Liver (tissue), 8 donors: ENCODE measurements at regions not wholly inside any gene's neighbourhood (a gene's known extent, or its start where the extent isn't known, plus 50 kb on each side); places are given as distances from the start of the nearest gene placed in this dataset.

Experiments
- DNase-seq: peaks from one replicate; pipeline ENCODE4 v3.0.0-alpha.2; 2017; ENCODE audit warnings: low spot score
- H3K27ac ChIP-seq, 2 donors: one replicate each; pipeline ENCODE4 v1.7.0; 2013; ENCODE audit warnings: inconsistent platforms in 2 of 2, low read length in 2 of 2, control low read depth in 1 of 2, low read depth in 1 of 2, mild to moderate bottlenecking in 1 of 2
- H3K27me3 ChIP-seq, 4 donors: one replicate each; pipeline versions ENCODE4 v1.6.1 to v1.7.0; 2013; ENCODE audit warnings: low read length in 3 of 4, inconsistent platforms in 1 of 4, mild to moderate bottlenecking in 1 of 4, moderate library complexity in 1 of 4; ENCODE audit not compliant: control insufficient read depth in 4 of 4, insufficient read depth in 4 of 4
- H3K36me3 ChIP-seq, 4 donors: one replicate each; pipeline versions ENCODE4 v1.6.1 to v1.7.0; 2013; ENCODE audit warnings: low read length in 3 of 4, mild to moderate bottlenecking in 3 of 4, low read depth in 1 of 4, moderate library complexity in 1 of 4; ENCODE audit not compliant: control insufficient read depth in 4 of 4, insufficient read depth in 3 of 4
- H3K4me1 ChIP-seq, 4 donors: one replicate each; pipeline versions ENCODE4 v1.6.1 to v1.7.0; 2013; ENCODE audit warnings: low read length in 3 of 4, mild to moderate bottlenecking in 3 of 4, moderate library complexity in 1 of 4; ENCODE audit not compliant: control insufficient read depth in 4 of 4, insufficient read depth in 4 of 4
- H3K4me3 ChIP-seq, 3 donors: one replicate each; pipeline versions ENCODE4 v1.6.1 to v1.7.0; 2013; ENCODE audit warnings: low read length in 3 of 3, control low read depth in 1 of 3, low read depth in 1 of 3, mild to moderate bottlenecking in 1 of 3
- H3K9ac ChIP-seq, 2 donors: one replicate each; pipeline ENCODE4 v1.7.0; 2013; ENCODE audit warnings: low read length in 2 of 2, mild to moderate bottlenecking in 2 of 2, moderate library complexity in 2 of 2, control low read depth in 1 of 2, low read depth in 1 of 2
- H3K9me3 ChIP-seq, 4 donors: one replicate each; pipeline versions ENCODE4 v1.6.1 to v1.7.0; 2013; ENCODE audit warnings: low read length in 3 of 4; ENCODE audit not compliant: control insufficient read depth in 4 of 4
- EGR1 ChIP-seq, 2 donors: IDR thresholded peaks; 2 replicates each; pipeline ENCODE4 v1.6.1; 2016 to 2018; ENCODE audit warnings: antibody characterized with exemption in 2 of 2, low read depth in 2 of 2
- FOXA1 ChIP-seq: IDR thresholded peaks from 2 replicates; pipeline ENCODE4 v1.6.1; 2016; ENCODE audit warnings: antibody characterized with exemption
- FOXA2 ChIP-seq: IDR thresholded peaks from 2 replicates; pipeline ENCODE4 v1.6.1; 2016; ENCODE audit warnings: antibody characterized with exemption
- GABPA ChIP-seq, 2 donors: IDR thresholded peaks in 1 of 2; conservative IDR thresholded peaks in 1 of 2; 2 replicates each; pipeline ENCODE4 v1.6.1; 2016; ENCODE audit warnings: antibody characterized with exemption in 2 of 2, mild to moderate bottlenecking in 1 of 2, moderate library complexity in 1 of 2
- HNF4A ChIP-seq, 2 donors: conservative IDR thresholded peaks; 2 replicates each; pipeline ENCODE4 v1.6.1; 2016; ENCODE audit warnings: antibody characterized with exemption in 2 of 2, mild to moderate bottlenecking in 2 of 2
- HNF4G ChIP-seq: IDR thresholded peaks from 2 replicates; pipeline ENCODE4 v1.6.1; 2016; ENCODE audit warnings: antibody characterized with exemption
- JUND ChIP-seq, 2 donors: IDR thresholded peaks; 2 replicates each; pipeline ENCODE4 v1.6.1; 2016; ENCODE audit warnings: antibody characterized with exemption in 2 of 2
- NR2F2 ChIP-seq: IDR thresholded peaks from 2 replicates; pipeline ENCODE4 v1.6.1; 2016; ENCODE audit warnings: antibody characterized with exemption
- RAD21 ChIP-seq, 2 donors: IDR thresholded peaks; 2 replicates each; pipeline ENCODE4 v1.6.1; 2016; ENCODE audit warnings: antibody characterized with exemption in 2 of 2, mild to moderate bottlenecking in 2 of 2
- RXRA ChIP-seq, 2 donors: IDR thresholded peaks; 2 replicates each; pipeline ENCODE4 v1.6.1; 2017 to 2018; ENCODE audit warnings: antibody characterized with exemption in 2 of 2, mild to moderate bottlenecking in 1 of 2
- SP1 ChIP-seq: IDR thresholded peaks from 2 replicates; pipeline ENCODE4 v1.6.1; 2018; ENCODE audit warnings: antibody characterized with exemption, mild to moderate bottlenecking
- TAF1 ChIP-seq: conservative IDR thresholded peaks from 2 replicates; pipeline ENCODE4 v1.6.1; 2016; ENCODE audit warnings: antibody characterized with exemption, mild to moderate bottlenecking
- YY1 ChIP-seq: IDR thresholded peaks from 2 replicates; pipeline ENCODE4 v1.6.1; 2016; ENCODE audit warnings: antibody characterized with exemption, mild to moderate bottlenecking
- WGBS: extraction: QIAGEN DNeasy Blood & Tissue Kit; methylation state at CpG from one replicate; pipeline ENCODE4 v1.1.7; 2013; 5-methylcytosine and 5-hydroxymethylcytosine counted together
- TF ChIP-seq, protein P1 (sequence below): IDR thresholded peaks from 2 replicates; pipeline ENCODE4 v1.6.1; 2016; ENCODE audit warnings: antibody characterized with exemption
- TF ChIP-seq, protein P2 (sequence below): IDR thresholded peaks from 2 replicates; pipeline ENCODE4 v1.6.1; 2016; ENCODE audit warnings: antibody characterized with exemption
- TF ChIP-seq, protein P3 (sequence below): IDR thresholded peaks from 2 replicates; pipeline ENCODE4 v1.6.1; 2016; ENCODE audit warnings: antibody characterized with exemption, mild to moderate bottlenecking
- TF ChIP-seq, protein P4 (sequence below): fragments of 150-350 bp; IDR thresholded peaks from 2 replicates; pipeline ENCODE4 v1.5.1; 2017; ENCODE audit warnings: improper control_type of control experiment, low read depth, low read length; ENCODE audit not compliant: missing input control
- TF ChIP-seq, protein P5 (sequence below): IDR thresholded peaks from 2 replicates; pipeline ENCODE4 v1.6.1; 2016; ENCODE audit warnings: antibody characterized with exemption
- donor health status: healthy.
- donor health status: healthy.
- donor health status: healthy.
- donor health status: healthy.
- donor health status: healthy.

DNA sequence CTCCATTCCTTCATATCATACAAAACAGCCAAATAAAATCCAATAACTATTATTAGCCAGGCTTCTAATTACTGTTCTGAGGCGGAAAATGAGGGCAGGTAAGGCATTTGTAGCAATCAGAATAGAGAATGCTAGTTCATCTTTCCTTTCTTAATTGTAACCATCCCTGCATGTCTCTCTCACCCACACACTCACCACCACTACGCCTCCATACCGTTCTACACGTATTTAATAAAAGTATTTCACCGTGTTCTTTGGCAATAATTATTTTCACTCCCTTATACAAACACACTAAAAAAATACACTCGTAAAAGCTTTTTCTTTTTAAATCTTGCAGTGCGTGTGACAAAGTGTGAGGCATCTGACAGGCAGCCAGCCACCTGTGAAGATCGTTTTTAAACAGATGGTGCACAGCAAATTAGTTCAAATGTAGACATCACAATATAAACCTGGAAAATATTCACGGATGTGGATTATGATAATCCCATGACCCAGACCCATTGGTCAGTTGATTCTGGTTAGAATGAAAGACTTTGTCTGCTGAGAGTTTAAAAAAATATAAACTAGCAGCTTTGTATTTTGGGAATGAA, 653.6 kb downstream of the REEP3 start (continued):
- TF ChIP-seq GABPA (IDR thresholded peaks at IDR 0.05 in 1 of 2, conservative IDR thresholded peaks at IDR 0.05 in 1 of 2) (no peak), TAF1 (no peak), FOXA1 (no peak), RAD21 (IDR thresholded peaks at IDR 0.05) (no peak), JUND (IDR thresholded peaks at IDR 0.05) (no peak), SP1 (no peak), NR2F2 (no peak), RXRA (IDR thresholded peaks at IDR 0.05) (no peak)
- TF ChIP-seq, protein P1, sequence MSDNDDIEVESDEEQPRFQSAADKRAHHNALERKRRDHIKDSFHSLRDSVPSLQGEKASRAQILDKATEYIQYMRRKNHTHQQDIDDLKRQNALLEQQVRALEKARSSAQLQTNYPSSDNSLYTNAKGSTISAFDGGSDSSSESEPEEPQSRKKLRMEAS, result no peak

DNA sequence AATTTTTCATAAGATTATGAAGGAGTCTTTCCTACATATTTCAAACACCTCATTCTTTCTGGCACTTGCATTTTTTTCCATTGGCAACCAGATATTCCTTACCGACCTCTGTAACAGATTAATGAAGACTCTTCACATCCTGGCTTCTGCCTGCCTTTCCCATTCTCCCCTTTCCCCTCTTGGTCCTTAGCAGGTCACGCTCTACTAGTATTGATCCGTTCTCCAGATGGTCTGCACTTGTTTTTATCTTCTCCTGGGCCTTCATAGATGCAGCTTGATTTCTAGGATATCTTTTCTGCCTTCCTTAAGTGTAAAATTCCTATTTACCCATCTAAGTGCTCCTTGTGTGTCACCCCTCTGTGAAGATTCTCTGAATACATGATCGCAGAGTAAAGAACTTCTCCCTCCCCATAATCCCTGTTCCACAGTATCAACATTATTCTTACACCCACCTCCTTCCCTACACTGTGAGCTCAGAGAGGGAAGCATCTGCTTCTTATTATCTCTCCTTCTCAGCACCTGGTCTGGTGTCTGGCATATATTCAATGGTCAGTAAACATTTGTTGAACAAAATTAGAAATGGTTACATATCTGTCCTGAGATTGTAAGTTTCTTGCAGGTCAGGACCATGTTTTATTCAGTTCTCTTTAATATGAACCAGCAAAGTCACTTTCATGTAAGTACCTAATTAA, 654.2 kb downstream of the REEP3 start:
- no peaks in the 10 kb centered on the region for H3K27me3 ChIP-seq
- TF ChIP-seq RAD21 (IDR thresholded peaks at IDR 0.05) (no peak), FOXA1 (no peak), SP1 (no peak), NR2F2 (no peak), YY1 (no peak), TAF1 (no peak), HNF4G (no peak), GABPA (IDR thresholded peaks at IDR 0.05 in 1 of 2, conservative IDR thresholded peaks at IDR 0.05 in 1 of 2) (no peak), RXRA (IDR thresholded peaks at IDR 0.05) (no peak), FOXA2 (no peak), EGR1 (IDR thresholded peaks at IDR 0.05; ENCODE audit: low read depth in 2 of 2) (no peak), HNF4A (conservative IDR thresholded peaks at IDR 0.05) (no peak), JUND (IDR thresholded peaks at IDR 0.05) (no peak)
- TF ChIP-seq, protein P1, result no peak
- TF ChIP-seq, protein P2, sequence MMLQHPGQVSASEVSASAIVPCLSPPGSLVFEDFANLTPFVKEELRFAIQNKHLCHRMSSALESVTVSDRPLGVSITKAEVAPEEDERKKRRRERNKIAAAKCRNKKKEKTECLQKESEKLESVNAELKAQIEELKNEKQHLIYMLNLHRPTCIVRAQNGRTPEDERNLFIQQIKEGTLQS, result no peak
- TF ChIP-seq, protein P3, sequence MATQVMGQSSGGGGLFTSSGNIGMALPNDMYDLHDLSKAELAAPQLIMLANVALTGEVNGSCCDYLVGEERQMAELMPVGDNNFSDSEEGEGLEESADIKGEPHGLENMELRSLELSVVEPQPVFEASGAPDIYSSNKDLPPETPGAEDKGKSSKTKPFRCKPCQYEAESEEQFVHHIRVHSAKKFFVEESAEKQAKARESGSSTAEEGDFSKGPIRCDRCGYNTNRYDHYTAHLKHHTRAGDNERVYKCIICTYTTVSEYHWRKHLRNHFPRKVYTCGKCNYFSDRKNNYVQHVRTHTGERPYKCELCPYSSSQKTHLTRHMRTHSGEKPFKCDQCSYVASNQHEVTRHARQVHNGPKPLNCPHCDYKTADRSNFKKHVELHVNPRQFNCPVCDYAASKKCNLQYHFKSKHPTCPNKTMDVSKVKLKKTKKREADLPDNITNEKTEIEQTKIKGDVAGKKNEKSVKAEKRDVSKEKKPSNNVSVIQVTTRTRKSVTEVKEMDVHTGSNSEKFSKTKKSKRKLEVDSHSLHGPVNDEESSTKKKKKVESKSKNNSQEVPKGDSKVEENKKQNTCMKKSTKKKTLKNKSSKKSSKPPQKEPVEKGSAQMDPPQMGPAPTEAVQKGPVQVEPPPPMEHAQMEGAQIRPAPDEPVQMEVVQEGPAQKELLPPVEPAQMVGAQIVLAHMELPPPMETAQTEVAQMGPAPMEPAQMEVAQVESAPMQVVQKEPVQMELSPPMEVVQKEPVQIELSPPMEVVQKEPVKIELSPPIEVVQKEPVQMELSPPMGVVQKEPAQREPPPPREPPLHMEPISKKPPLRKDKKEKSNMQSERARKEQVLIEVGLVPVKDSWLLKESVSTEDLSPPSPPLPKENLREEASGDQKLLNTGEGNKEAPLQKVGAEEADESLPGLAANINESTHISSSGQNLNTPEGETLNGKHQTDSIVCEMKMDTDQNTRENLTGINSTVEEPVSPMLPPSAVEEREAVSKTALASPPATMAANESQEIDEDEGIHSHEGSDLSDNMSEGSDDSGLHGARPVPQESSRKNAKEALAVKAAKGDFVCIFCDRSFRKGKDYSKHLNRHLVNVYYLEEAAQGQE, result no peak
- TF ChIP-seq, protein P4, sequence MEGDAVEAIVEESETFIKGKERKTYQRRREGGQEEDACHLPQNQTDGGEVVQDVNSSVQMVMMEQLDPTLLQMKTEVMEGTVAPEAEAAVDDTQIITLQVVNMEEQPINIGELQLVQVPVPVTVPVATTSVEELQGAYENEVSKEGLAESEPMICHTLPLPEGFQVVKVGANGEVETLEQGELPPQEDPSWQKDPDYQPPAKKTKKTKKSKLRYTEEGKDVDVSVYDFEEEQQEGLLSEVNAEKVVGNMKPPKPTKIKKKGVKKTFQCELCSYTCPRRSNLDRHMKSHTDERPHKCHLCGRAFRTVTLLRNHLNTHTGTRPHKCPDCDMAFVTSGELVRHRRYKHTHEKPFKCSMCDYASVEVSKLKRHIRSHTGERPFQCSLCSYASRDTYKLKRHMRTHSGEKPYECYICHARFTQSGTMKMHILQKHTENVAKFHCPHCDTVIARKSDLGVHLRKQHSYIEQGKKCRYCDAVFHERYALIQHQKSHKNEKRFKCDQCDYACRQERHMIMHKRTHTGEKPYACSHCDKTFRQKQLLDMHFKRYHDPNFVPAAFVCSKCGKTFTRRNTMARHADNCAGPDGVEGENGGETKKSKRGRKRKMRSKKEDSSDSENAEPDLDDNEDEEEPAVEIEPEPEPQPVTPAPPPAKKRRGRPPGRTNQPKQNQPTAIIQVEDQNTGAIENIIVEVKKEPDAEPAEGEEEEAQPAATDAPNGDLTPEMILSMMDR, result no peak
- TF ChIP-seq, protein P5, sequence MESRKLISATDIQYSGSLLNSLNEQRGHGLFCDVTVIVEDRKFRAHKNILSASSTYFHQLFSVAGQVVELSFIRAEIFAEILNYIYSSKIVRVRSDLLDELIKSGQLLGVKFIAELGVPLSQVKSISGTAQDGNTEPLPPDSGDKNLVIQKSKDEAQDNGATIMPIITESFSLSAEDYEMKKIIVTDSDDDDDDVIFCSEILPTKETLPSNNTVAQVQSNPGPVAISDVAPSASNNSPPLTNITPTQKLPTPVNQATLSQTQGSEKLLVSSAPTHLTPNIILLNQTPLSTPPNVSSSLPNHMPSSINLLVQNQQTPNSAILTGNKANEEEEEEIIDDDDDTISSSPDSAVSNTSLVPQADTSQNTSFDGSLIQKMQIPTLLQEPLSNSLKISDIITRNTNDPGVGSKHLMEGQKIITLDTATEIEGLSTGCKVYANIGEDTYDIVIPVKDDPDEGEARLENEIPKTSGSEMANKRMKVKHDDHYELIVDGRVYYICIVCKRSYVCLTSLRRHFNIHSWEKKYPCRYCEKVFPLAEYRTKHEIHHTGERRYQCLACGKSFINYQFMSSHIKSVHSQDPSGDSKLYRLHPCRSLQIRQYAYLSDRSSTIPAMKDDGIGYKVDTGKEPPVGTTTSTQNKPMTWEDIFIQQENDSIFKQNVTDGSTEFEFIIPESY, result no peak
- no peaks in the 10 kb centered on the region for H3K36me3 ChIP-seq
- H3K4me1 ChIP-seq, result no peaks in the 10 kb centered on the region
- H3K9ac ChIP-seq, result no peak overlapping the region
- H3K9me3 ChIP-seq, result no peaks in the 10 kb centered on the region
- no peak for DNase-seq
- no peak overlapping the region for H3K27ac ChIP-seq
- WGBS, result 78% methylated on average over 4 of the region's 4 CpGs
- no peak overlapping the region for H3K4me3 ChIP-seq
